Iris pigment epithelial cell (primary cell): ENCODE measurements at regions not wholly inside any gene's neighbourhood (a gene's known extent, or its start where the extent isn't known, plus 50 kb on each side); places are given as distances from the start of the nearest gene placed in this dataset.
"Not testable (repeated sequence)": the region's sequence is repeated elsewhere in the genome, so short reads cannot be mapped to it uniquely, and the experiment has no call there.

Experiments
- DNase-seq: peaks from one replicate; pipeline ENCODE4 v3.0.0-alpha.2; 2011; ENCODE audit warnings: low read depth

DNA sequence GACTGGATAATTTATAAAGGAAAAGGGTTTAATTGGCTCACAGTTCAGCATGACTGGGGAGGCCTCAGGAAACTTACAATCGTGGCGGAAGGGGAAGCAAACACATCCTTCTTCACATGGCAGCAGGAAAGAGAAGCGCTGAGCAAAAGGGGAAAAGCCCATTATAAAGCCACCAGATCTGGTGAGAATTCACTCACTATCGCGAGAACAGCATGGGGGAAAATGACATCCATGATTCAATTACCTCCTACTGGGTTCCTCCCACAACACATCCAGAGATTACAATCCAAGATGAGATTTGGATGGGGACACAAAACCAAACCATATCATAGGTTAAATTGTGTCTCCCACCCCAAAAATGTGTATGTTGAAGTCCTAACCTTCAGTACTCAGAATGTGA lies 491.7 kb downstream of the SETD4 start:
- no peak for DNase-seq

DNA sequence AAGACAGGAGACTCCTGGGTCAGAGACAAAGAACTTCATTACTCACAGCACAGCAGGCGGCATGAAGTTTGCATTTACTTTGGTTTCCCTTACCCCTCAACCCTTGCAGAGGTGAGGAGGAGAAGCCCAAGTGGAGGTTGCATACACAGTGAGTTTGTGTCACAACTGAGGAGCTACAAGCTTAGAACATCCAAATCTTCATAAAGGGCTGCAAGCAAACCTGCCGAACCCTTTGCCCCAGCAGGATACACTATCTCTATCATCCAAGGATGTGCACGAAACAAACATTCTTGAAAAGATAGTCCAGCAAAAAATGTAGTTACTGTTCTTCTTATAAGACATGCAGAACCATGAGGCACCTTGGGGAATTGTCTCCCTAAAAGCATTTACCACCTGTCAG lies 493.5 kb downstream of the SETD4 start:
- no peak for DNase-seq

GRCh38 chr21:35565204-35565611 lies 495.1 kb downstream of the SETD4 start:
- peak; percentile 83 for DNase-seq

DNA sequence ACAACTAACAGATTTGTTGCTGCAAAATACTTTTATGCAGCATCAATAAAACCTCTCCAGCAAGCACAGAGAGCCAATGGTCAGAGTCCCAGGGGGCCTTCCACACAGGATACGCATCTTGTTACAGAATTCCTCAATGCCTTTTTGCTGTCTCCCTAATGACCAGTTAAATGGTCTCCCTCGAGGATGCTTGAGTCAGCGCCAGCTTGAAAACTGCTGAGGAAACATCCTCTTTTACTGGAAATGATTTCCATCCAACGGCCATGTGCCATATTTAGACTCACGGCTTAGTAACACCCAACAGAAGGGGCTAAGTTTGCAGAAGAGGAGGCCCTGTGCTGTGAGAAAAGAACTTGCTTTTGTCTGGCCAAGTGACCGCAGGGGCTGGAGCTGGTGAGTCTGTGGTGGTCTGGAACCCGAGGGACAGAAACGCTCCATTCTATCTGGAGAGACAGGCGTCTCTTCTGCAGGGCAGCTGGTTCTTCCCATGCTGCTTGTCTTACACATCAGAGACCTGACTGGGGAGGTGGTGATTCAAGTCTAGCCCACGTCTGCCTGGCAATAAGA lies 496.4 kb downstream of the SETD4 start:
- DNase-seq = peak; percentile 58

DNA sequence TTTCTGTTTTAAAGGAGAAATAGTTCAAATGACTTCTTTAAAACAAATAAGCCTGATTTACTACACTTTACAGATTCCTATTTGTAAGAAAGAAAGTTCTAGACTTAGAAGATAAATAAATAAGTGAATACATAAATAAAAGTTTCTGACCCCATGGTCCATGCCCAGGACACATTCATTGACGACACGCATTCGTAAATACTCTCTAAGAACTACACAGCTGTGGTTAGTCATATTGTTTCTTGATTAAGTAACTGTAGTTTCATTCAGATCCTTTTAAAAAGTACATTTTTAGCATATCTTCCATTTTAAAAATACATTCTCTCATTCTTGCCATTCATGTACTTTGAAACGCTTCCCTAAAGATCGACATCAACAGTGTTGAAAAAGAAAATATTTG lies 497.4 kb downstream of the SETD4 start:
- no peak for DNase-seq

GRCh38 chr21:35561116-35561515 lies 499.2 kb downstream of the SETD4 start:
- no peak for DNase-seq

DNA sequence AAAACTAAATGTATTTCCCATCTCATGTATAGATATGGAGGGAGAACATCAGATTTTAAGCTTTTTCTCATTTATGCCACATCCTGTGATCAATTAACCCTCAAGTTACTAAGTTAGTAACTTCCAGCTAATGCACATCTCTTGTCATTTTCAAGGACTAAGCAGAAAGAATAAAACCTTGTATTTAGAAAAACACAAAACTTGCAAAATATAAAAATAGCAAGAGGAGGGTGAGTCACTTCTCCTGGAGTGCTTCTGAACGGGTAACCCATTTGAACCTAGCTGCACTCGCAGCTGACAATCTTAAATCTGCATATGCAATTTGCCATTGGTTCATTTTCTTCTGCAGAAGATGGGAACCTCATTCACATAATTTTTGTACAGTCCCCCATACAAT lies 500.5 kb downstream of the SETD4 start:
- peak; percentile 69 for DNase-seq

- peak; percentile 94 for DNase-seq
These were observed 501.0 kb downstream of the SETD4 start for GRCh38 chr21:35559128-35559828.

GRCh38 chr21:35556536-35556935 lies 503.8 kb downstream of the SETD4 start:
- no peak for DNase-seq

DNA sequence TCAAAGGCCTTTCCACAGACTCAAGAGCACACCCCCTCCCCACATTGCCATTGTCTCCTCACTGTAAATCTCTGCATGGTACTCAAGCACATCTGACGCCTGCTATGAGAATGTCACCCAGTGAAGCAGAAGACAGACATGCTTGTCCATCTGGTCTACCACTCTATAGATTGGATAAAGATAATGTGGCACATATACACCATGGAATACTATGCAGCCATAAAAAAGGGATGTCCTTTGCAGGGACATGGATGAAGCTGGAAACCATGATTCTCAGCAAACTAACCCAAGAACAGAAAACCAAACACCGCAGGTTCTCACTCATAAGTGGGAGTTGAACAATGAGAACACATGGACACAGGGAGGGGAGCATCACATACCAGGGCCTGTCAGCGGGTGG lies 503.4 kb upstream of the RUNX1 start:
- DNase-seq = not testable (repeated sequence)

- no peak for DNase-seq
These were observed 500.0 kb upstream of the RUNX1 start for GRCh38 chr21:35548904-35549615.

DNA sequence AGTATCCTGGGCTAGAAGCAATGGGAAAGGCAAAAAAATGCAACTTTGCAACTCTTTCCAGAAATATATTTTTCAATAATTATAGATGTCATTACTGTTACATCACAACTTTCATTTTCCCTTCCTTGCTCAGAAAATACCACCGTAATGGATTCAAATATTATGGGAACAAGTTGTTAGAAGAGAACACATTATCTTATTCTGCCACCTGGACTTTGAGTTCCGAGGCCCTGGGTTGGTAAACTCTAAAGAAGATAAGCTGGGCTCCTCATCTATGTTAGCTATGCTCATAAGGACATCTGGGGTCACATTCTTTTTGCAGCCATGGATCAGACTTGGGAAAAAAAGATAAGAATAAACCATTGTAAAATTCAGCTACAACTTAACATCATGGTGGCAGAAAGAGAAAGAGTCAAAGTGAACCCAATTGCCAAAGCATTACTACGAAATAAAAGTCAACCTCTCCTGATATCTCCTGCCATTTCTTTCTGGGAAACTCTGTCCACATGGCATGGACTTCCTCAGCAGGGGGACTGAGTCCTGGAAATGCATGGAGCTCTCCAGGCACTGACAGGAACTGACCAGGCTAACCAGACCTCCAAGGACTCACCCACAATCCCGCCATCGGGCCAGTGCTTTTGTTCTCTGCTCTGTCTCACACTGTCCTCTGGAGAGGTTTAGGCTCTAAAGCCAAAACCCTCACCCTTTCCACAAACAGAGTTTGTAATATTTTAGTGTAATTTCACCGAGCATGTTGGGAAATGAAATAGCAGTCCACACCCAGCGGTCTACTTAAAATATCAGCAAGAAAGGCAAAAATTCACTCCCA lies 499.1 kb upstream of the RUNX1 start:
- no peak for DNase-seq

DNA sequence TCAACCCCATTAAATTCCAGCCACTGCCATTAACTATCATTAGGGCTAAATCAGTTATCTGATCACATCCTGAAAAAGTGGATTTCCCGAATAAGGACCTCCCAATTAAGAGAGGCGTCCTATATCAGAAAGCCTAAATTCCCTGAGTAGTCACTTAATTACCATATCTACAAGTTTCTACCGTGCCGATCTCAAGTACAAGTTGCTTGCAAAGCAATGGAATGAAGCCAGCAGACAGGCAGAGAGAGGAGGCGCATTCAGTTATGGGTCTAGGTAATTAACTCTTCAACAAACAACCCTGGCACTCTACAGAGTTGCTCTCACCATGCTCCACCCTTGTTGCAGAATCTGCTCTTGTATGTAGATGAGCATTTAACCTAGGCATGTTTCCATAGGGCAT lies 494.6 kb upstream of the RUNX1 start:
- no peak for DNase-seq

DNA sequence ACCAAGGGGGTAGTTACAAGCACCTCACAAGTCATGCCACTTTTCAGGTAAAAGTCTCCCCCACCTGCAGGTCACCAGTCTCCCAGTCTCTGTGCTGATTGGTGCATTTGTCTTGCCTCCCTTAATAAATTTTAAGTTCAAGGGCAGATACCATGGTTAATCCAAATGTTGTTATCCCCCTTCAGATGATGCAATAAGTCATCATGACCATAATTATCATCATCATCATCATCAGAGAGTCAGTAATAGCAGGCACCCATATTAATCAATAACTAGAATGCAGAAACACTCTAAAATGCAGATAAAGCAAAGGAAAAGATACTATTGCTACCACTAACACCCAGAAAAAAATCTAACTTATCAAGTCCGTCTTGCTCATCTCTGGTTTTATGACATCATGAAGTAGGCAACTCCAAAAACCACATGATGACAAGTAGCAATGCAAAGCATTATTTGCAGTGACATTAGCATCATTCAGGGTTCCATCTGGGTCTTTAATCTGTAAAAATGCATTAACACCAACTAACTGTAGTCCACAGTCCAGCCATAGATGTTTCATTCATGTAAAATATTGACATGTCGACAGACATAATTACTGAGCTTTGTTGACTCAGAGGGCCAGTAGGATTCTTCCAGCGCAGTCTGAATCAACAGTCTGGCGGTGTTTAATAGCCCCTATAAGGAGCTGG lies 492.0 kb upstream of the RUNX1 start:
- DNase-seq = no peak

GRCh38 chr21:35538386-35538785 lies 489.3 kb upstream of the RUNX1 start:
- no peak for DNase-seq

- no peak for DNase-seq
These were observed 488.5 kb upstream of the RUNX1 start for GRCh38 chr21:35537604-35538003.

- DNase-seq = no peak
These were observed 484.8 kb upstream of the RUNX1 start for GRCh38 chr21:35533893-35534292.

DNA sequence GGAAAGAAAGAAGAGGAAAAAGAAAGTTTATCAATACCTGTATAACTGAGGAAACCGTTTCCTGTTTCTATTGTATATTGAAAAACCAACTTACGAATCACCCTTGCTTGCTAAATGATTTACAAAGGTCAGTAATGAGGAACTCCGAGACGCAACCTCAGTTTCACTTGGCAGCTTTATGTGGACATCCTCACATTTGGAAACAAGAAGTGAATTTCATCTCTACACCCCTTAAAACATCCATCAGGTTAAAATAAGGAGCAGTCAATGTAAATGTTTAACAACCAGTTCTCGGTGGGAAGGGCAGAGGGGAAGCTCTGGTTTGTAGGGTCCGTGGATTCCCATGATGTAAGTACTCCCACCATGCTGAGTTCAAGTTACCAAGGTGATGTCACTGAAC lies 481.7 kb upstream of the RUNX1 start:
- no peak for DNase-seq

DNA sequence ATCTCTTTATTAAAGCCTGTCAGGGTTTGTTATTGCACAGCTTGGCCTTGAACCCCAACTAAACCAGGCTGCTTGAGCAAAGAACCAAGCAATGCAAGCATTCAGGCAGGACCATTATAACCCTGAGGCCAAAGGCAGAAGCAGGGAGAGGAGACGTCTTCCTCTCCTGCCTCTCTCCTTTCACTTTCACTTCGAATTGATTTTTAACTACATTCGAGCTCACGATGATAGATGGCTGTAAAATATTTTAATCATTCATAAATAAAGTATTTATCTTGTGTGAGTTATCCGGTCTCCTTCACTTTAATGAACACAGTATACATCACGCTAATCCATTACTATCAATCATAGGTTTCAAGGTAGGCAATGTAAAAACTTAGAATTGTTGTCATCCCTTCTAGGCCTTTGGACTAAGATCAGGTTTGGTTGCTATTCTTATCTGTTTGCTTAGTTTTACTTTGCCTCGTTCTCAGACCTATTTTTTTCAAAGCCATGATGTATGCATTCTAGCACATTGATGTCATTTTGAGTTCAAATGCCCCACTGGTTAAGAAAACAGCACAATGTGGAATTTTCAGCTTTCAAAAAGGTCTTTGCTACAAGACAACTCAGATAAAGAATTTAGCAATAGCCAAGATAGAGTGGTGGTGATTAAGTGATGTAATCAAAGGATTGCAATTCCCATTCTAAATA lies 480.2 kb upstream of the RUNX1 start:
- DNase-seq = peak; percentile 66

DNA sequence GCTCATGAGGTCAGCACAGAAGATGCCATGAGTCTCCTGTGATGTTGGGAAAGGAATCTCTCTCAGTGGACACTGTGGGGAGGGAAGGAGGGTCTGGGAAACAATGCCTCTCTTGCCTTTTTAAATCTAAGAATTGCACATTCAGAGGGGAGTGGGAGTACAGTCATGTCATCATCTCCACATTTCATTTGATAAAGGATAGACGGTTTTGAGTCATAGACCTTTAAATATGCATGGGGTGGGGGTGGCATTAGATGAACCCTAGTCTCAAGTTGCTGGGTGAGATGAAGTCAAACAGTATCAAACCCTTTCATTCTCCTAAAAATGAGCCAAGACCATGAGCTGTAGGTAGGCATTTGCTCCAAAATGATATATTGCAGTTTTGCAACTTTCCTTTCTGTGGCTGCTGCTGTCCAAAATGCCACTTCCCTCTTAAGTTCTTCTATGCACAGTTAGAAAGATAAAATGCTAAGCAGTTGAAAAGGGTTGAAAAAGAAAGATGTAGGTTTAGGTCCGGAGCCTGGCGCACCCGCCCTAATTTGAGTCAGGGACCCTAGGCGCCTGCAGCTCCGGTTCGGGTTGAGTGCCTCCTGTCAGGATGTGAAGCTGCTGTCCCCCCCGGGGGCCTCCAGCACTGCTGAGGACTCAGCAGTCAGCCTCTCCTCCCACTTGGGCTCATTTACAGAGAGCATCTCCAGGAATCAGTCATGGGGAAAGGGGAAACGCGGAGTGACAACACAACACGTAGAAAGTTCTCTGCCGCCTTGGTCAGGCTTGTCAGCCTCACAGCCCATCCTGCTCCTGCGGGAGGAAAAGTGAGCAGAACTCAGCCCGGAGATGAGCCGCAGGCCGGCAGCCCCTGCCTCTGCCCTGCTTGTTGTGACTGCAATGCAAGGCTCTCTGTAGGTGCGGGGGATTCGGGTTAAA lies 479.3 kb upstream of the RUNX1 start:
- no peak for DNase-seq
